Stimulated activated CD8-positive, alpha-beta memory T cell treated with anti-CD3 and anti-CD28 coated beads, Interleukin-15, amount 100 ng/mL, for 4 hours (primary cell): ENCODE measurements at regions not wholly inside any gene's neighbourhood (a gene's known extent, or its start where the extent isn't known, plus 50 kb on each side); places are given as distances from the start of the nearest gene placed in this dataset.
"Not testable (repeated sequence)": the region's sequence is repeated elsewhere in the genome, so short reads cannot be mapped to it uniquely, and the experiment has no call there.

Experiments
- DNase-seq, 2 donors: peaks; one replicate each; pipeline ENCODE4 v3.0.0-alpha.2; 2020; ENCODE audit warnings: low read depth in 2 of 2

GRCh38 chr6:141088171-141088570, 1044.6 kb upstream of the GJE1 start:
- no peak for DNase-seq

GRCh38 chr6:141077355-141078333, 1055.1 kb upstream of the GJE1 start:
- no peak for DNase-seq

GRCh38 chr6:141057761-141058160, 1075.0 kb upstream of the GJE1 start:
- DNase-seq = no peak

GRCh38 chr6:141056945-141057625, 1075.6 kb upstream of the GJE1 start:
- DNase-seq = no peak

- no peak for DNase-seq
Observed at GRCh38 chr6:141050471-141050870, 1082.3 kb upstream of the GJE1 start.

- no peak for DNase-seq
Observed at GRCh38 chr6:141048451-141048850, 1084.3 kb upstream of the GJE1 start.

- not testable (repeated sequence) for DNase-seq
Observed at GRCh38 chr6:141046496-141046895, 1086.2 kb upstream of the GJE1 start.

GRCh38 chr6:141041596-141042087, 1091.1 kb upstream of the GJE1 start:
- no peak for DNase-seq

GRCh38 chr6:141035312-141036200, 1097.2 kb upstream of the GJE1 start:
- no peak for DNase-seq

- no peak for DNase-seq
Observed at GRCh38 chr6:141033101-141033500, 1099.6 kb upstream of the GJE1 start.

- no peak for DNase-seq
Observed at GRCh38 chr6:141029908-141030307, 1102.8 kb upstream of the GJE1 start.

GRCh38 chr6:141028791-141029280, 1103.9 kb upstream of the GJE1 start:
- no peak for DNase-seq

- no peak for DNase-seq
Observed at GRCh38 chr6:141026504-141026903, 1106.2 kb upstream of the GJE1 start.

- DNase-seq = no peak
Observed at GRCh38 chr6:141024526-141024925, 1108.2 kb upstream of the GJE1 start.

- no peak for DNase-seq
Observed at GRCh38 chr6:141017941-141018340, 1114.8 kb upstream of the GJE1 start.

- DNase-seq = no peak
Observed at GRCh38 chr6:141000917-141001316, 1131.8 kb upstream of the GJE1 start.

- DNase-seq = no peak
Observed at GRCh38 chr6:140993515-140993914, 1139.2 kb upstream of the GJE1 start.

- DNase-seq = no peak
Observed at GRCh38 chr6:140992678-140993077, 1140.0 kb upstream of the GJE1 start.

- no peak for DNase-seq
Observed at GRCh38 chr6:140988780-140989179, 1143.9 kb upstream of the GJE1 start.

- no peak for DNase-seq
Observed at GRCh38 chr6:140987364-140988155, 1145.2 kb upstream of the GJE1 start.
